Kidney (tissue), 13 donors: ENCODE measurements at regions not wholly inside any gene's neighbourhood (a gene's known extent, or its start where the extent isn't known, plus 50 kb on each side); places are given as distances from the start of the nearest gene placed in this dataset.

ENCODE experiments used
- DNase-seq, 5 donors: peaks; one replicate each; pipeline ENCODE4 v3.0.0-alpha.2; 2013 to 2020
- FAIRE-seq: peaks from 2 replicates; lab custom pipeline; 2012; peaks lifted over from hg19 to GRCh38; lab: Jason Lieb, UNC
- H3K27ac ChIP-seq, 2 donors: one replicate each; pipeline ENCODE4 v1.7.0; 2013; ENCODE audit warnings: low read depth in 2 of 2, low read length in 2 of 2, inconsistent platforms in 1 of 2
- H3K27me3 ChIP-seq: one replicate; pipeline ENCODE4 v1.7.1; 2013; ENCODE audit warnings: low read length, inconsistent platforms; ENCODE audit not compliant: control insufficient read depth, insufficient read depth
- H3K36me3 ChIP-seq, 3 donors: one replicate each; pipeline versions ENCODE4 v1.7.0 to v1.7.1; 2013; ENCODE audit warnings: low read length in 3 of 3, control low read depth in 1 of 3, inconsistent platforms in 1 of 3; ENCODE audit not compliant: insufficient read depth in 3 of 3, control insufficient read depth in 2 of 3
- H3K4me1 ChIP-seq, 3 donors: one replicate each; pipeline versions ENCODE4 v1.7.0 to v1.7.1; 2013; ENCODE audit warnings: low read length in 3 of 3, inconsistent platforms in 1 of 3, low read depth in 1 of 3; ENCODE audit not compliant: control insufficient read depth in 2 of 3, insufficient read depth in 2 of 3
- H3K4me3 ChIP-seq, 3 donors: one replicate each; pipeline versions ENCODE4 v1.7.0 to v1.8.1; 2013; ENCODE audit warnings: low read length in 3 of 3, control low read depth in 1 of 3, inconsistent platforms in 1 of 3
- H3K9ac ChIP-seq, 3 donors: one replicate each; pipeline versions ENCODE4 v1.7.0 to v1.7.1; 2013; ENCODE audit warnings: low read length in 3 of 3, control low read depth in 1 of 3, inconsistent platforms in 1 of 3
- H3K9me3 ChIP-seq, 3 donors: one replicate each; pipeline versions ENCODE4 v1.7.0 to v1.7.1; 2013; ENCODE audit warnings: low read length in 3 of 3, control low read depth in 1 of 3, inconsistent platforms in 1 of 3; ENCODE audit not compliant: control insufficient read depth in 2 of 3, insufficient read depth in 1 of 3
- intact Hi-C: fragments of 100-400 bp; cut with DNase I; formaldehyde crosslinking; loops from one replicate; pipeline ENCODE4 v1.11.1; 2022
- TF ChIP-seq, protein P1 (sequence below): IDR thresholded peaks from 3 replicates; pipeline ENCODE4 v1.5.1; 2012; ENCODE audit warnings: mild to moderate bottlenecking, moderate library complexity, borderline replicate concordance; ENCODE audit not compliant: insufficient read depth; ENCODE audit errors: extremely low read depth
- donor health status: control.
- donor health status: control.
- donor health status: control.
- donor health status: control.
- donor health status: control.
- donor health status: DM: yes; HTN: yes; CAD: no.
- donor health status: Normal renal cell carcinoma (clear cell type).

DNA sequence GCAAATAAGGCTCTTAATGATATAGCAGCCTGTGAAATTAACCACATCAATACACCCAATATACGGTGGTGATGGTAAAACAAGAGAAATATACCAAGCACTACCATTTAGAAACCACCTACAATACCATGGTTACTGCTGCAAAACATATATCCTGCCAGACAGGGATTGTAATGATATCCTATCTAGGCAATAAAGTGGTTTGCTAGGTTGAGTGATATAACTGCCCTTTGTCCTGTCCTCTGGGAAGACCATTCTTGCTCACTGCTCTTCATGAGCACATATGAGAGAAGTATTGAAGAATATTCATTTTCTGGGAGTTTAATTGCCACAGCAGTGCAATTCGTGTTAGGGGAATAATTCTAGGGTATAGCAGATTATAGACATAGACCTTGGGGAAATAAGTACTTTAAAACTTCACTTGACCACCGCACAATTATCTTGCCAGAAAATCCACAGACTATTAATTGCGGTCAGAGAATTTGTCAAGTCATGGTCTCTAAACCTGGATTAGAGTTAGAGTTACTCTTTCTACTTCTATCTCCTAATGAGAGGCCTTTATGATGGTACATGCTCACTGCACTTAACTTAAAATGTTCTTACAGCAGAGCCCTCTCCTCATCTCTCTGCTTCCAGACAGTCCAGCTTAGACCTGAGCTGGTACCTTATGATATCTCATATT lies 413.0 kb downstream of the ZNF608 start:
- no peaks in the 10 kb centered on the region for H3K4me1 ChIP-seq
- DNase-seq: no peak
- peaks cover 0 to 9% (median 0%) of the 10 kb centered on the region in 3 donors for H3K9me3 ChIP-seq
- no peaks in the 10 kb centered on the region for H3K36me3 ChIP-seq
- H3K9ac ChIP-seq: no peak overlapping the region
- intact Hi-C loops: no loop called here
- no peaks in the 10 kb centered on the region for H3K27me3 ChIP-seq
- no peak overlapping the region for H3K4me3 ChIP-seq
- FAIRE-seq: no peak
- TF ChIP-seq, protein P1, sequence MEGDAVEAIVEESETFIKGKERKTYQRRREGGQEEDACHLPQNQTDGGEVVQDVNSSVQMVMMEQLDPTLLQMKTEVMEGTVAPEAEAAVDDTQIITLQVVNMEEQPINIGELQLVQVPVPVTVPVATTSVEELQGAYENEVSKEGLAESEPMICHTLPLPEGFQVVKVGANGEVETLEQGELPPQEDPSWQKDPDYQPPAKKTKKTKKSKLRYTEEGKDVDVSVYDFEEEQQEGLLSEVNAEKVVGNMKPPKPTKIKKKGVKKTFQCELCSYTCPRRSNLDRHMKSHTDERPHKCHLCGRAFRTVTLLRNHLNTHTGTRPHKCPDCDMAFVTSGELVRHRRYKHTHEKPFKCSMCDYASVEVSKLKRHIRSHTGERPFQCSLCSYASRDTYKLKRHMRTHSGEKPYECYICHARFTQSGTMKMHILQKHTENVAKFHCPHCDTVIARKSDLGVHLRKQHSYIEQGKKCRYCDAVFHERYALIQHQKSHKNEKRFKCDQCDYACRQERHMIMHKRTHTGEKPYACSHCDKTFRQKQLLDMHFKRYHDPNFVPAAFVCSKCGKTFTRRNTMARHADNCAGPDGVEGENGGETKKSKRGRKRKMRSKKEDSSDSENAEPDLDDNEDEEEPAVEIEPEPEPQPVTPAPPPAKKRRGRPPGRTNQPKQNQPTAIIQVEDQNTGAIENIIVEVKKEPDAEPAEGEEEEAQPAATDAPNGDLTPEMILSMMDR: no peak
- H3K27ac ChIP-seq: no peak overlapping the region

DNA sequence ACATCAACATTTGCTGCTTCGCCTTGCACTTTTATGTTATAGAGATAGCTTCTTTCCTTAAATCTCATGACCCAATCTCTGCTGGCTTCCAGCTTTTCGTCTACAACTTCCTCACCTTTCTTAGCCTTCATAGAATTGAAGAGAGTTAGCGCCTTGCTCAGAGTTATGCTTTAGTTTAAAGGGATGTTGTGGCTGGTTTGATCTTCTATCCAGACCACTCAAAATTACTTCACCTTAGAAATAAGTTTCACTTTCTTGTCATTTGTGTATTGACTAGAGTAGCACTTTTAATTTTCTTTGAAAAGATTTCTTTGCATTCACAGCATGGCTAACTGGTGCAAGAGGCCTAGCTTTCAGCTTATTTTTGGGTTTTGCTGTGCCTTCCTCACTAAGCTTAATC lies 414.2 kb downstream of the ZNF608 start:
- Histone ChIP-seq H3K27me3 (no peaks in the 10 kb centered on the region), H3K9me3 (peaks cover 0 to 9% (median 0%) of the 10 kb centered on the region in 3 donors), H3K36me3 (no peaks in the 10 kb centered on the region), H3K9ac (no peak overlapping the region), H3K4me3 (no peak overlapping the region), H3K27ac (no peak overlapping the region), H3K4me1 (no peaks in the 10 kb centered on the region)
- DNase-seq (no peak), FAIRE-seq (no peak)
- intact Hi-C loops: no loop called here
- TF ChIP-seq, protein P1: no peak

DNA sequence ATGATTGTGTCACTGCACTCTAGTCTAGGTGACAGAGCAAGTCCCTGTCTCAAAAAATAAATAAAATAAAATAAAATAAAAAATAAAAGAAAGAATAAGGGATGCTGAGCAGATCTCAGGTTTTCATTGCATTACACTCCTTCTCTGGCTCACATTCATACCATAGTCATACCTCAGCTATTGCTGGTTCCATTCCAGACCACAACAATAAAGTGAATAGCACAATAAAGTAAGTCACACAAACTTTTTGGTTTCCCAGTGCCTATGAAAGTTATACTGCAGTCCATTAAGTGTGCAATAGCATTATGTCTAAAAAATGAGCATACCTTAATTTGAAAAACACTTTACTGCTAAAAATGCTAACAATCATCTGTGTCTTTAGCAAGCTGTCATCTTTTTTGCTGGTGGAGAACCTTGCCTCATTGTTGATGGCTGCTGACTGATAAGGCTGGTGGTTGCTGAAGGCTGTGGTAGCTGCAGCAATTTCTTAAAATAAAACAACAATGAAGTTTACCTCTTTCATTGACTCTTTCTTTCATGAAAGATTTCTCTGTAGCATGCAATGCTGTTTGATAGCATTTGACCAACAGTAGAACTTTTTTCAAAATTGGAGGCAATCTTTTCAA lies 415.7 kb downstream of the ZNF608 start:
- H3K4me3 ChIP-seq: no peak overlapping the region
- H3K9me3 ChIP-seq: peaks cover 0 to 9% (median 0%) of the 10 kb centered on the region in 3 donors
- no peak overlapping the region for H3K27ac ChIP-seq
- DNase-seq (no peak), FAIRE-seq (no peak)
- intact Hi-C loops: no loop called here
- no peaks in the 10 kb centered on the region for H3K4me1 ChIP-seq
- H3K27me3 ChIP-seq: no peaks in the 10 kb centered on the region
- TF ChIP-seq, protein P1: no peak
- no peak overlapping the region for H3K9ac ChIP-seq
- H3K36me3 ChIP-seq: no peaks in the 10 kb centered on the region
